Midbrain (tissue), 1 donor: ENCODE measurements at regions not wholly inside any gene's neighbourhood (a gene's known extent, or its start where the extent isn't known, plus 50 kb on each side); places are given as distances from the start of the nearest gene placed in this dataset.
"Not testable (repeated sequence)": the region's sequence is repeated elsewhere in the genome, so short reads cannot be mapped to it uniquely, and the experiment has no call there.

Experiments used
- DNase-seq: peaks from one replicate; lab custom pipeline; 2025; lab: John Stamatoyannopoulos, UW

GRCh38 chr6:68237205-68237604 lies 397.9 kb upstream of the ADGRB3 start:
- no peak for DNase-seq

DNA sequence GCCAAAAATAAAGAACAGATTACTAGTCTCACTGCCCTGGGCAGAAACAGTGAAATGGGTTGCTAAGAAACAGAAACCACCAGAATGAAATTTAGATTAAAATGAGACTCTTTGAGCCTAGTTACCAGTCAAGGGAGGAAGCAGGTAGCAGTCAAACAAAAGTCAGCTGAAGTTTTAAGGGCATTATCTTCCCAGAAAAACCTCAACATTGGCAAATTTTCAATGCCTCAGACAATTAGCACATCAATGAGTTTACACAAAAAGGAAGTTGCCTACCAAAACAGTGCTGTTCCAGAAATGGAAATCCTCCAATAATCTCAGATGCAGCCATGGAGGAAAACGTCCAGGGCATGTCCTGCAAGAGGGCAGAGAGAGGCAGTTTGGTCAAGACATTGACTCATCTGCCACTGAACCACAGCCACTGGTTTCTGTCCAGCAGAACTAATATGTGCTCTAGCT lies 399.7 kb upstream of the ADGRB3 start:
- peak; percentile 9 for DNase-seq

DNA sequence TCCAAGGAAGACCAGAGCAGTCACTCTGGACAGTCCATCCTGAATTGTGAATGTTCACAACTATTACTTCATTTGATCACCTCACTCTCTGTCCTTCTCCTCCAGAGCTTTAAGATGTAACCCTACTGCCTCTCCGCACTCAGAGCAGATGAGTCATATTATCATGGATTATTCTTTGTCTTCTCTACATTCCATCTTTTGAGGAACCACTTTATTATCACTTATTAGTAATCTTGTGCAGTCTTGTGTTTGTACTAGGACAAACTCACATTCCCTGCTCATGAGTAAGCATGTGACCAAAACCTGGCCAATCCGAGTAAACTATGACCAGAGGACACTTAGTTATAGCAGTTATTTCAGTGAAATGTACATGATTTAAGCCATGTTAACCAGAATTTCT lies 401.5 kb upstream of the ADGRB3 start:
- no peak for DNase-seq

GRCh38 chr6:68229566-68229965 lies 405.5 kb upstream of the ADGRB3 start:
- no peak for DNase-seq

DNA sequence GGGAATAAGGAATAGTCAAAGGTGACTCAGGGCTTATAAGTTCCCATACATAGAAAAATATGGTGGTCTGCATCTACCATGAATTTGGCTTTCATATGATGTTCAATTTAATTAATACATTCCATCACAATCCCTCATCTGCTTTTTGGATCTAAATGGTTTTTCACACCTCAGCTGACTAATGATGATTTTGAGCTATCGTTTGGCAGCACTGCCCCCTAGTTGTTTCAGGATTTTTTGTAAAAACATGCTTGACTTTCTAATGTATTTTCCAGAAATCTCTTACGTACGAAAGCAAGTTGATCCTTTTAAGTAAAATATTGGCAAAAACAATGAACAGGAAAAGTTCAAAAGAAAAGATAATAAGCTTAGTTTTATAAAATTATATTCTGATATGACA lies 408.6 kb upstream of the ADGRB3 start:
- DNase-seq, result peak; percentile 19

GRCh38 chr6:68225729-68226128 lies 409.4 kb upstream of the ADGRB3 start:
- no peak for DNase-seq

GRCh38 chr6:68211242-68211795 lies 423.8 kb upstream of the ADGRB3 start:
- DNase-seq, result no peak

DNA sequence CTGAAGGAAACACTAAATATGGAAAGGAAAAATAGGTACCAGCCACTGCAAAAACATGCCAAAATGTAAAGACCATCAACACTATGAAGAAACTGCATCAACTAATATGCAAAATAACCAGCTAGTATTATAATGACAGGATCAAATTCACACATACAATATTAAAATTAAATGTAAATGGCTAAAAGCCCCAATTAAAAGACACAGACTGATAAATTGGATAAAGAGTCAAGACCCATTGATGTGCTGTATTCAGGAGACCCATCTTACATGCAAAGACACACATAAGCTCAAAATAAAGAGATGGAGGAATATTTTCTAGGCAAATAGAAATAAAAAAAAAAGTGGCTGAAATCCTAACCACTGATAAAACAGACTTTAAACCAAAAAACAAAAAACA lies 427.5 kb upstream of the ADGRB3 start:
- DNase-seq, result not testable (repeated sequence)

DNA sequence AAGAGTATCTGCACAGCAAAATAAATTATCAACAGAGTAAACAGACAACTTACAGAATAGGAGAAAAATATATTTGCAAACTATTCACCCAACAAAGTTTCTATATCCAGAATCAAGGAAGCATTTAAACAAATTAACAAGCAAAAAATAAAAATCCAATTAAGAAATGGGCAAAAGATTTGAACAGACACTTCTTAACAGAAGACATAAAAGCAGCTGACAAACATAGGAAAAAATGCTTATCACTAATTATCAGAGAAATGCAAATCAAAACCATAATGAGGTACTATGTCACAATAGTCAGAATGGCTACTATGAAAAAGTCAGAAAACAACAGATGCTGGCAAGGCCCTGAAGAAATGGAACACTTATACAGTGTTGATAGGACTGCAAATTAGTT lies 434.2 kb upstream of the ADGRB3 start:
- no peak for DNase-seq

- DNase-seq, result no peak
These were observed 437.7 kb upstream of the ADGRB3 start for GRCh38 chr6:68197356-68197755.

DNA sequence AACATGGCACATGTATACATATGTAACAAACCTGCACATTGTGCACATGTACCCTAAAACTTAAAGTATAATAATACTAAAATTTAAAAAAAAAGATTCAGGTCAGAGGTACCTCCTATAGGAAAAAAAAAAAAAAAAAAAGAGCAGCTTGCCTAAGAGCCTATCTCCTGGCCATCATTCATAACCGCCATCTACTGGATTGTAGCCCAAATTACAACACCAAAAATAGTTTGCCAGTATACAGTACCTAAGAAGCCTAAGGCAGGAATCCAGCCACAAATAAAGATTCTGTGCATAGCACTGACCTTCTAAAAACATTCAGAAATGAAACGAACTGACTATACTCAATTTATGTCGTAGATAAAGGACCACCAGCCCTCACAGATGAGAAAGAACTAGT lies 438.4 kb upstream of the ADGRB3 start:
- no peak for DNase-seq

- DNase-seq, result not testable (repeated sequence)
These were observed 439.3 kb upstream of the ADGRB3 start for GRCh38 chr6:68195753-68196152.

GRCh38 chr6:68194846-68195478 lies 440.1 kb upstream of the ADGRB3 start:
- DNase-seq, result no peak

GRCh38 chr6:68192988-68193387 lies 442.1 kb upstream of the ADGRB3 start:
- DNase-seq, result no peak

DNA sequence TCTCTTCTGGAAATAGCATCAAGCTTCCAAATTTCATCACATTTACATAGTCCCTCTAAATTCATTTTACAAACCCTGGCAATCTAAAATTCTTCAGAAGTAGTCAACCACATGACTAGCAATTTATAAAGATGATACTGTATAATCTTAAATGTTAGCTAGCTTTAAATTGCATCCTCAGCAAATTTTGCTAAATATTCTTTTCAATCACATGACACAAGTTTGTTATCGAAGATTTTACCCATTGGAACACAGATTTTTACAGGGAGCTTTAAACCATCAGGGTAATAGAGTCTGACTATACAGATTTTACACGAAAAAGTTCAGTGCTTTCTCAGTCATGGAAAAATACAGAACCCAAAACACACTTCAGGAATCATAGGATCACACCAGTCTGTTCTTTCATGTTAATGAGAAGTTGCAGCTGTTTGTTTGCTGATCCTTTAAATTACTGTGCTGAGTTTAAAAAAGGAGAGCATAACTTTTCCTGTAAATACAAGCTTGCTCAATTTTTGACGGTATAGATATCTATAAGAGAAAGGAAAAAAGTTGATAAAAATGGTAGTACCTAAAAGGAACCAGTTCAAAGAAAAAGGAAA lies 445.8 kb upstream of the ADGRB3 start:
- no peak for DNase-seq

DNA sequence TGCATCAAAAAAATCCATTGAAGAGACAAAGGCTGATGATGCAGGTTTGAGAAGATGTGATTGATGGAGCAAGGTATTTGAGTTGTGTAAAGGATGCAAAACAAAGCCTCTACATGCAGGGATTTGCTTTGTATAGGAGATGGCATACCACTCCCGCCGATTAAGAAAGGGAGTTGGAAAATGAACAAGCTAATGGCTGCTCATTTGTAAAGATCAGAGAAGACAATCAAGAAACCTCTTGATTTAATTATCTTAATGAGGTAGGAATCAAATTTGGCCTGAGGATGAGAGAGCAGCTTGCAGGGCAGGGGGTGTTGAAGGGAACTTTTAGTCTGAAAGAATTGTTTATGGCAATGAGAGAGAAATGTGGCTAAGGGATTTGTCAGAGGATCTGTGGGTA lies 448.2 kb upstream of the ADGRB3 start:
- DNase-seq, result no peak

DNA sequence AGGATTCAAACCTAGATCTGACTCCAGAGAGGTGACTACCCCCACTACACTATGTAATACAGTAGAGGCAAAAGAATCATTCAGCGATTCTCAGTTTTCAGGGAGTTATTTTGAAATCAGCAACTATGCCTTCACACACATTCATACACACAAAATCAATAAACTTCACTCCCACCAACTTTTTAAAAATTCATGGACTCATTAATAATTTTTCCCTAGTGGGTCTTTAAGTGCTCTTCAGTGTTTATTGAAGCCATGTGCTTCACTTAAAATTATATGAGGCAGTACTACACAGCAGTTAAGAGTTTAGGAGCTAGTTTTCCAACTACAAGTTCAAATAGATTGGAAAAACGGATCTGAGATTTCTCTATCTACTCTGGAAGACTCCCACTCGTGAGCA lies 452.7 kb upstream of the ADGRB3 start:
- DNase-seq, result no peak

DNA sequence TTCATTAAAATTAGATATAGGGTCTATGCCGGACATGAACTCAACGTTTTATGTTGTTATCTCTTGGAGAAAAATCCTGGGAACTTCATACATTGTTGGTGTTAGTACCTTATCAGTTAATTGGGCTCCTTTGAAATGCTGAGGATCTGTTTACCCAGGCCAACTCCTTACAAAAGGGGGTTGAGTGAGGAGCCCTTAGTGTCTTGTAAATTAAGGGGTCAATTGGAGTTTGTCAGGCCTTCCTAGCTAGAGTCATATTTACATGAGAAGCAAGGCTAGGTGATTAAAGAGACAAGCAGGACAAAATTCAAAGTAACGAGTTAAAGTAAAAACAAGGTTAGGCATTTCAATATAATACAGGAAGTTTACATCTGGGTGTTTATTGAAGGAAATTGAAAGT lies 454.1 kb upstream of the ADGRB3 start:
- not testable (repeated sequence) for DNase-seq

DNA sequence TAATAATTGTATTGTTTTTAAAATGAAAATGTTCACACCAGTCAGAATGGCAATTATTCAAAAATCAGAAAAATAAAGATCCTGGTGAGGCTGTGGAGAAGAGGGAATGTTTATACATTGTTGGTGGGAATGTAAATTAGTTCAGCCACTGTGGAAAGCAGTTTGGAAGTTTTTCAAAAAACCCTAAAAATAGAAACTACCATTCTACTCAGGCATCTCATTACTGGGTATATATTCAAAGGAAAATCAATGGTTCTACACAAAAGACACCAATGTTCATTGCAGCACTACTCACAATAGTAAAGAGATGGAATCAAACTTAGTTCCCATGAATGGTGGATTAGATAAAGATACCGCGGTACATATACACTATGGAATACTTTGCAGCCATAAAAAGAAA lies 461.5 kb upstream of the ADGRB3 start:
- no peak for DNase-seq

GRCh38 chr6:68169922-68170321 lies 465.2 kb upstream of the ADGRB3 start:
- no peak for DNase-seq

DNA sequence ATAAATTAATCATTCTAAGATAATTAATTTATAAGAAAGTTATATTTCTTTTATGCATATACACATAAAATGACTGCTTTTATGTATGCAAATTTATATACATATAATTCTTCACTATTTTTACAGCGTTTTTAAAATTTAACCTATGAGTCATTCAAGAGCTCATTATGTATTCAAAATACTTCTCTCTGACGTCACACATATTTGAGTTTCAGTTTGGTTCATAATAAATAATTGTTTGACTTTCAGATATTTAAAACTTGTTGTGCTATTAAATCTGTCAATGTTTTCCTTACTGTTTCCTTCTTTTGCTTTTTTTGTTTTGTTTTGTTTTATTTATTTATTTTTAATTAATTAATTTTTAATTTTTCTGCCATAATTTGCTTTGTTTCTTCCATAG lies 467.5 kb upstream of the ADGRB3 start:
- no peak for DNase-seq

DNA sequence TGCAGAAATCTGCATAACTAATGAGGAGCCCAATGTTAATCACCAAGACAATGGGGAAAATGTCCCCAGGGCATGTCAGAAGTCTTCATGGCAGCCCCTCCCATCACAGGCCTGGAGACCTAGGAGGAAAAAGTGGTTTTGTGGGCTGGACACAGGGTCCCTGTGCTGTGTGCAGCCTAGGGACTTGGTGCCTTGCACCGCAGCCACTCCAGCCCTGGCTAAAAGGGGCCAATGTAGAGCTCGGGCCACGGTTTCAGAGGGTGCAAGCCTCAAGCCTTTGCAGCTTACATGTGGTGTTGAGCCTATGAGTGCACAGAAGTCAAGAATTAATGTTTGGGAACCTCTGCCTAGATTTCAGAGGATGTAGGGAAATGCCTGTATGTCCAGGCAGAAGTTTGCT lies 474.3 kb upstream of the ADGRB3 start:
- not testable (repeated sequence) for DNase-seq

DNA sequence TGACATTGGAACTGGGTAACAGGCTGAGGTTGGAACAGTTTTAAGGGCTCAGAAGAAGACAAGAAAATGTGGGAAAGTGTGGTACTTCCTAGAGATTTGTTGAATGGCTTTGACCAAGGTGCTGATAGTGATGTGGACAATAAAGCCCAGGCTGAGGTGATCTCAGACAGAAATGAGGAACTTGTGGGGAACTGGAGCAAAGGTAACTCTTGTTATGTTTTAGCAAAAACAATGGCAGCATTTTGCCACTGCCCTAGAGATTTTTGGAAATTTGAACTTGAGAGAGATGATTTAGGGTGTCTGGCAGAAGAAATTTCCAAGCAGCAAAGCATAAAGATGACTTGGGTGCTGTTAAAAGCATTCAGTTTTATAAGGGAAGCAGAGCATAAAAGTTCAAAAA lies 474.7 kb upstream of the ADGRB3 start:
- DNase-seq, result no peak

GRCh38 chr6:68159433-68159832 lies 475.6 kb upstream of the ADGRB3 start:
- DNase-seq, result no peak
